ENCODE measurements at regions not wholly inside any gene's neighbourhood (a gene's known extent, or its start where the extent isn't known, plus 50 kb on each side); places are given as distances from the start of the nearest gene placed in this dataset.
"Not testable (repeated sequence)": the region's sequence is repeated elsewhere in the genome, so short reads cannot be mapped to it uniquely, and the experiment has no call there.

- no peak overlapping the region for H3K27ac ChIP-seq
- H3K4me3 ChIP-seq = no peak overlapping the region
- no peaks in the 10 kb centered on the region for H3K27me3 ChIP-seq
- DNase-seq (ENCODE audit: low spot score) = no peak
- Mint-ChIP-seq H3K27me3 (ENCODE audit: insufficient read depth, low read depth) (no peaks in the 10 kb centered on the region), H3K4me3 (no peak overlapping the region), H3K9me3 (no peaks in the 10 kb centered on the region), H3K27ac (peak overlapping the region; percentile 88), H3K36me3 (no peaks in the 10 kb centered on the region), H3K4me1 (peaks cover 17% of the 10 kb centered on the region)
- no peaks in the 10 kb centered on the region for H4K20me1 ChIP-seq (ENCODE audit: low read depth)
- H3K4me1 ChIP-seq = no peaks in the 10 kb centered on the region
- H3K9me3 ChIP-seq (ENCODE audit: low read depth) = no peaks in the 10 kb centered on the region
- no peaks in the 10 kb centered on the region for H3F3A ChIP-seq (ENCODE audit: low read depth)
- H3K36me3 ChIP-seq = no peaks in the 10 kb centered on the region
- no peaks in the 10 kb centered on the region for H3K79me2 ChIP-seq (ENCODE audit: low read depth)
- no peak overlapping the region for H3K4me2 ChIP-seq
- H2AFZ ChIP-seq (replicated peaks) = no peak overlapping the region
- H3K9ac ChIP-seq = no peak overlapping the region
- TF ChIP-seq EZH2phosphoT487 (IDR thresholded peaks at IDR 0.05) (no peak), EZH2 (IDR thresholded peaks at IDR 0.05) (no peak), CTCF (IDR thresholded peaks at IDR 0.05) (no peak)
These were observed 207.7 kb downstream of the LAT start for GRCh38 chr16:29192329-29193247.

GRCh38 chr16:29191636-29192180 lies 206.9 kb downstream of the LAT start:
- H3K9me3 Mint-ChIP-seq; H3K4me3 Mint-ChIP-seq; H3K9me3 ChIP-seq (ENCODE audit: low read depth); H3K27me3 ChIP-seq; H3K9ac ChIP-seq; H3K27ac ChIP-seq; H3K4me1 ChIP-seq; H3K4me2 ChIP-seq; H2AFZ ChIP-seq (replicated peaks); H3K27ac Mint-ChIP-seq; H3K36me3 Mint-ChIP-seq; H3K36me3 ChIP-seq; H3F3A ChIP-seq (ENCODE audit: low read depth); DNase-seq (ENCODE audit: low spot score); H4K20me1 ChIP-seq (ENCODE audit: low read depth); H3K27me3 Mint-ChIP-seq (ENCODE audit: insufficient read depth, low read depth); H3K79me2 ChIP-seq (ENCODE audit: low read depth); H3K4me3 ChIP-seq: not testable (repeated sequence)
- peaks cover 20% of the 10 kb centered on the region for H3K4me1 Mint-ChIP-seq

GRCh38 chr16:29190553-29191431 lies 205.9 kb downstream of the LAT start:
- H3K4me1 Mint-ChIP-seq = peaks cover 23% of the 10 kb centered on the region
- not testable (repeated sequence) for H3K36me3 ChIP-seq; H3K27me3 Mint-ChIP-seq (ENCODE audit: insufficient read depth, low read depth); H3K36me3 Mint-ChIP-seq; H3K79me2 ChIP-seq (ENCODE audit: low read depth); H3K9me3 ChIP-seq (ENCODE audit: low read depth); H3K9me3 Mint-ChIP-seq; H3K4me3 Mint-ChIP-seq; DNase-seq (ENCODE audit: low spot score); H3K9ac ChIP-seq; H3K4me3 ChIP-seq; H2AFZ ChIP-seq (replicated peaks); H3K27ac ChIP-seq; H3K27ac Mint-ChIP-seq; H3F3A ChIP-seq (ENCODE audit: low read depth); H3K4me2 ChIP-seq; H3K4me1 ChIP-seq; H4K20me1 ChIP-seq (ENCODE audit: low read depth); H3K27me3 ChIP-seq

GRCh38 chr16:29188806-29189205 lies 204.0 kb downstream of the LAT start:
- not testable (repeated sequence) for H3K36me3 ChIP-seq; H3K4me3 Mint-ChIP-seq; H3K79me2 ChIP-seq (ENCODE audit: low read depth); H3K4me2 ChIP-seq; H3K36me3 Mint-ChIP-seq; H2AFZ ChIP-seq (replicated peaks); H4K20me1 ChIP-seq (ENCODE audit: low read depth); H3K4me3 ChIP-seq; H3K9me3 ChIP-seq (ENCODE audit: low read depth); H3F3A ChIP-seq (ENCODE audit: low read depth); H3K4me1 ChIP-seq; H3K9ac ChIP-seq; H3K27me3 ChIP-seq; H3K27ac Mint-ChIP-seq; DNase-seq (ENCODE audit: low spot score); H3K27ac ChIP-seq; H3K27me3 Mint-ChIP-seq (ENCODE audit: insufficient read depth, low read depth); H3K9me3 Mint-ChIP-seq
- H3K4me1 Mint-ChIP-seq = peaks cover 19% of the 10 kb centered on the region

- not testable (repeated sequence) for H3K9ac ChIP-seq; H3K4me3 ChIP-seq; H3K4me1 ChIP-seq; H3K4me2 ChIP-seq; H3K36me3 Mint-ChIP-seq; H3K4me3 Mint-ChIP-seq; H3K36me3 ChIP-seq; H3K9me3 ChIP-seq (ENCODE audit: low read depth); H4K20me1 ChIP-seq (ENCODE audit: low read depth); H3F3A ChIP-seq (ENCODE audit: low read depth); H3K27me3 ChIP-seq; H3K9me3 Mint-ChIP-seq; H3K27me3 Mint-ChIP-seq (ENCODE audit: insufficient read depth, low read depth); H3K27ac Mint-ChIP-seq; DNase-seq (ENCODE audit: low spot score); H3K79me2 ChIP-seq (ENCODE audit: low read depth); H3K27ac ChIP-seq; H2AFZ ChIP-seq (replicated peaks)
- H3K4me1 Mint-ChIP-seq = peaks cover 18% of the 10 kb centered on the region
These were observed 201.7 kb downstream of the LAT start for GRCh38 chr16:29186306-29187220.

GRCh38 chr16:29185872-29186271 lies 201.0 kb downstream of the LAT start:
- not testable (repeated sequence) for H3F3A ChIP-seq (ENCODE audit: low read depth); H3K9me3 ChIP-seq (ENCODE audit: low read depth); H3K36me3 Mint-ChIP-seq; H3K27ac Mint-ChIP-seq; H3K79me2 ChIP-seq (ENCODE audit: low read depth); H3K4me3 ChIP-seq; H2AFZ ChIP-seq (replicated peaks); H3K27ac ChIP-seq; H3K36me3 ChIP-seq; H3K4me3 Mint-ChIP-seq; H3K4me2 ChIP-seq; H3K9me3 Mint-ChIP-seq; DNase-seq (ENCODE audit: low spot score); H4K20me1 ChIP-seq (ENCODE audit: low read depth); H3K4me1 ChIP-seq; H3K27me3 ChIP-seq; H3K27me3 Mint-ChIP-seq (ENCODE audit: insufficient read depth, low read depth); H3K9ac ChIP-seq
- peaks cover 18% of the 10 kb centered on the region for H3K4me1 Mint-ChIP-seq
